IPS DF 6.9 (cell line): ENCODE measurements at regions not wholly inside any gene's neighbourhood (a gene's known extent, or its start where the extent isn't known, plus 50 kb on each side); places are given as distances from the start of the nearest gene placed in this dataset.

ENCODE experiments used
- DNase-seq: peaks from one replicate; pipeline ENCODE4 v3.0.0-alpha.2; 2013; ENCODE audit warnings: low read depth, low spot score
- H3K27ac ChIP-seq: one replicate; pipeline ENCODE4 v1.5.1; 2013; ENCODE audit warnings: low read length, control low read depth
- H3K27me3 ChIP-seq: 2 replicates; pipeline ENCODE4 v1.6.1; 2013; ENCODE audit warnings: mild to moderate bottlenecking, low read length; ENCODE audit not compliant: control insufficient read depth, insufficient read depth
- H3K36me3 ChIP-seq: 2 replicates; pipeline ENCODE4 v1.6.1; 2013; ENCODE audit warnings: low read length; ENCODE audit not compliant: control insufficient read depth, insufficient read depth
- H3K4me1 ChIP-seq: 2 replicates; pipeline ENCODE4 v1.6.1; 2013; ENCODE audit warnings: low read length; ENCODE audit not compliant: control insufficient read depth, insufficient read depth
- H3K4me3 ChIP-seq: 2 replicates; pipeline ENCODE4 v1.5.1; 2013; ENCODE audit warnings: mild to moderate bottlenecking, low read length
- H3K9me3 ChIP-seq: 2 replicates; pipeline ENCODE4 v1.6.1; 2013; ENCODE audit warnings: low read length, inconsistent platforms; ENCODE audit not compliant: control insufficient read depth, insufficient read depth
- WGBS: extraction: QIAGEN DNeasy Blood & Tissue Kit; methylation state at CpG from one replicate; pipeline ENCODE4 v1.1.7; 2013; ENCODE audit warnings: mixed read lengths, missing lambda C conversion rate; ENCODE audit not compliant: insufficient read length, insufficient coverage; 5-methylcytosine and 5-hydroxymethylcytosine counted together

DNA sequence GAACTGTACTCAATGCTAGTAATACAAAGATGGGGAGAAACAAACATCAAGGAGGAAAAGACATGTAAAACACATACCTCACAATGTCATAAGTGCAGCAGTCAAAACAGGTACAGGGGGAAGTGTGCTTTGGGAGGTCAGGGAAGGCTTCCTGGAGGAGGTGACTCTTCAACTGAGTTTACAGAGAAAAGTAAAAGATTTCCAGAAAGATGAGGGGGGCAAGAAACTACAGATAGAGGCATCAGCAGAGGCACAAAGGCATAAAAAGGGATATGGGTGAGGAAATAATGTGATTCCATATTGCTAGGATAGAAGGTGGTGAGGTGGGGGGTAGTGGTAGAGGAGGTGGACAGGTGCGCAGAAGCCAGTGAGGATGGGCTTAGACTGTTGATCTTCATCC lies 95.0 kb downstream of the LSM5 start:
- H3K4me1 ChIP-seq, result no peaks in the 10 kb centered on the region
- WGBS, result no CpG with 5 or more reads among the region's 1 CpG
- no peaks in the 10 kb centered on the region for H3K27me3 ChIP-seq
- H3K4me3 ChIP-seq, result no peak overlapping the region
- H3K9me3 ChIP-seq, result no peaks in the 10 kb centered on the region
- H3K36me3 ChIP-seq, result no peaks in the 10 kb centered on the region
- DNase-seq, result no peak
- no peak overlapping the region for H3K27ac ChIP-seq

DNA sequence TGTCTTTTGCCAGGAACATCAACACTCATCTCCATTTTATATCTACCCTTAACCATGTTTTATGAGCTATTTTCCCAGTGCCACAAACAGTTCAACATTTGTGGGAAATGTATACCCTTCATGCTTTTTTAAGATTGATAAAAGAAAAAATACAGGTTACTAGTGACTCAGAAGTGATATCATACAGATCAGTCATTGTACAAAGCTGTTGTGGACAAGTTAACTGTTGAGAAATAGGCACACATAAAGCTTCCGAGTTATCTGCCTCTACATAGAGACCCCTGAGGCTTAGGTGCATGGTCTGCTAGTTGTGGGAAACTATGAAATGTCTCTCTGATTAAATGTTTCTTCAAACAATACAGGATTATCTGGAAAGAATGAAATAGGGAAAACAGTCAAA lies 96.3 kb downstream of the LSM5 start:
- no CpG with 5 or more reads among the region's 1 CpG for WGBS
- no peaks in the 10 kb centered on the region for H3K27me3 ChIP-seq

DNA sequence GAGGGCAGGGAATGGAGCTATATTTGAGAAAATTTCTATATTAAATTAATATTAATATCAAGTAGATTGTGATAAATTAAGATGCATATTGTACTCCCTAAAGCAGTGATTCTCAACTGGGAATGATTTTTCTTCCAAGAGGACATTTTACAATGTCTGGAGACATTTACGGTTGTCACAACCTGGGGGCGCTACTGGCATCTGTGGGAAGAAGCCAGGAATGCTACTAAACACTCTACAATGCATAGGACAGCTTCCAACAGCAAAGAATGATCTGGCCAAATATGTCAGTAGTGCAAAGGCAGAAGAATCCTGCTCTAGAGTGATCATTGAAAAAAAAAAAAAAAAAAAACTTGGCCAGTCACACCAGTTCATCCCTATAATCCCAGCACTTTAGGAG lies 100.0 kb downstream of the LSM5 start:
- H3K9me3 ChIP-seq, result no peaks in the 10 kb centered on the region
- no peaks in the 10 kb centered on the region for H3K27me3 ChIP-seq
- no peaks in the 10 kb centered on the region for H3K36me3 ChIP-seq
- WGBS, result no CpG with 5 or more reads among the region's 2 CpGs
- H3K27ac ChIP-seq, result no peak overlapping the region
- no peak for DNase-seq
- no peak overlapping the region for H3K4me3 ChIP-seq
- H3K4me1 ChIP-seq, result no peaks in the 10 kb centered on the region

More for the DNA sequence above, 96.3 kb downstream of the LSM5 start:
- Histone ChIP-seq H3K4me1 (no peaks in the 10 kb centered on the region), H3K4me3 (no peak overlapping the region), H3K27ac (no peak overlapping the region), H3K36me3 (no peaks in the 10 kb centered on the region), H3K9me3 (no peaks in the 10 kb centered on the region)
- DNase-seq, result no peak

DNA sequence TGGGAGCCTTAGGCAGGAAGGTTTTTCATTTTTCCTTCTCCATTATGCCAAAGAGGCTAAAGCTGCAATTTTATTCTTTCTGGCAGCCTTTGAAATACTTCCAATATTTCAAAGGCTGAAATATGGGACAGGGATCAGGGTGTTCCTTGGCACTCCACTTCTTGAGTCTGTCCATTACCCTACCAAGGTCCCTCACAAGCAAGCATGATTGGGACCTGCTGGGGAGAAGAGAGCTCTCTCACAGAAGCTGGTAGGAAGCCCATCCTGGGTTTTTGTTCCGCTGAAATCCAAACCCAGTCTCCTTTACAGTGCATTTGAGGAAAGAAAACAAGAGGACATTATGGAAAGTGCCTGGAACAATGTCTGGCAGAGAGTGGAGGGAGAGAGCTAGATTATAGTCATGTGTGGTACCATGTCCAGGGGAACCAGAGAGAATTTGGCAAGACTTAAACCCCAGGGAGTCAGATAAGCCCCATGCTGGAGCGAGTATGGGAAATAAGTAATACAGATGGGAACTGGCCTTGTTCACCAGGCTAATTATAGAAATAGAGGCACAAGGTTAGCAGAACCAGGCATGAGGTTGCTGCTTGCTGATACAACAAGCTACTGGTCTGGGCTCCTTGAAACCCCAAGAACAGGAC lies 104.7 kb downstream of the LSM5 start:
- H3K9me3 ChIP-seq, result no peaks in the 10 kb centered on the region
- no peak overlapping the region for H3K4me3 ChIP-seq
- H3K27me3 ChIP-seq, result no peaks in the 10 kb centered on the region
- no peak for DNase-seq
- H3K27ac ChIP-seq, result no peak overlapping the region
- no peaks in the 10 kb centered on the region for H3K4me1 ChIP-seq
- no peaks in the 10 kb centered on the region for H3K36me3 ChIP-seq
- no CpG with 5 or more reads among the region's 2 CpGs for WGBS

DNA sequence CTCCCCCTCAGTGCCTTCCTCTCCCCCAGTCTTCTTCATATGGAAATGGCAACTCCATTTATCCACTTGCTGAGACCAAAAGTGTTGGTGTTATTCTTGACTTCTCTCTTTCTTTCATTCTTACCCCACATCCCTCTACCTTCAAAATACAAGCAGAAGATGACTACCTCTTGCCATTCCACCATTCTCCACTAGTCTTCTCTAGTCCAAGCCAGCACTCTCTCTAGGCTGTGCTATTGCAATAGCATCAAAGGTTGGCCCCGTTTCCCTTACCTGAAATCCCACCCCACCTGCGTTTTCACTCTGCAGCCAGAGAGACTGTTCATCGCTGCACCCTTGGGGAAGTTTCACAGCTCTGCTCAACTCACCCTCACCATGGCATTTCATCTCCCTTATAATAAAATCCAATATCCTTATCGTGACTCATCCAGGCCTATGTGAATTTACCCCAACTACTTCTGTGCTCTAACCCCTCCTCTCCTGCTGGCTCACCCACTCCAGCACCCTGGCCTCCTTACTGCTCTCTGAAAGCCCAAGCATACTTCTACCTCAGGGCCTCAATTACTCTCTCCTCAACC lies 109.1 kb downstream of the LSM5 start:
- H3K27me3 ChIP-seq, result no peaks in the 10 kb centered on the region
- no peaks in the 10 kb centered on the region for H3K36me3 ChIP-seq
- H3K4me1 ChIP-seq, result no peaks in the 10 kb centered on the region
- H3K9me3 ChIP-seq, result no peaks in the 10 kb centered on the region
- no peak overlapping the region for H3K4me3 ChIP-seq
- WGBS, result no CpG with 5 or more reads among the region's 4 CpGs
- no peak for DNase-seq
- no peak overlapping the region for H3K27ac ChIP-seq

DNA sequence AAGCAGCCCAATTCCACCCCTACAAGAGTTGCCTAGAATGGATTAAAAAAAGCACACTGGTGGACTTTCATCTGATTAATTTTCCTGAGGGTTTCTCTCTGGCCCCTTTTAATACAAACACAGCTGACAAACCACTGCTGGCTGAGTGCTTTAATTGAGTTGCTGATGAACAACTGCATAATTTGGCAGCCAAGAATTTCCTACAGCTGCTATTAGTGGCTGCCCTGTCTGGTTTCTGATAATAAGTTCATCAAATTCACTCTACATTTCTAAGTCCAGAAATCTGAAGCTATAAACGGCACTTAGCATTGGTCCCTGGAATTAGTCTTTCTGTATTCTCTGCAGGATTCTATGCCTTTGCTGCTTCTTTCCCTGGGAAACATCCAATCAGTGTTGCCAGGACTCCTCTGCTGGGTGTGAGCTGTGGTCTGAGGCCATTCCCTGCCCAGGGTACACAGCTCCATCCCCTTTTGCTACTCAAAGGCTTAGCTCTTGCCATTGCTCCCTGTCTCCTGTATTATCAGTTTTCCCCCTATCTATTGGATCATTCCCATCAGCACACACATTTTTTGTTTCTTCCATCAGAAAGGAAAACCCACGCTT lies 110.6 kb downstream of the LSM5 start:
- Histone ChIP-seq H3K9me3 (no peaks in the 10 kb centered on the region), H3K27ac (no peak overlapping the region), H3K27me3 (no peaks in the 10 kb centered on the region), H3K4me3 (no peak overlapping the region), H3K4me1 (no peaks in the 10 kb centered on the region), H3K36me3 (no peaks in the 10 kb centered on the region)
- WGBS, result no CpG with 5 or more reads among the region's 2 CpGs
- no peak for DNase-seq

DNA sequence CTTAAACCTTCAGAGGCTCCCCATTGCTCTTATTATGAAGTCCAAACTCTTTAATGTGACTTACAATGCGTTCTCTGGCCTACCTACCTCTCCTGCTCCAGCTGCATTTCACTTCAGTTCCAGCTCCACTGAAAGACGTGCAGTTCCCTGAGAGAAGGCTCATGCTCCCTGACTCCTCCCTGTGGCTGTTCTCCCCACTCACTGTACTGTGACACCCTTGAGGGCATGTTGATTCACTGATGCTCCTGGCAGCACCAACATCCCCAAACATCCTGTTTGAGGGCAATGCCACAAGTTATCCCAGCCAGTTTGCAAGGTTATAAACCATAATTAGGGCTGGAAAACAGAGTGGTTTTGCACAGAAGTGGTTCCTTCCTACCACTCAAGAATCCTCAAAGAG lies 111.2 kb downstream of the LSM5 start:
- H3K9me3 ChIP-seq, result no peaks in the 10 kb centered on the region
- no peaks in the 10 kb centered on the region for H3K4me1 ChIP-seq
- no peak for DNase-seq
- no peaks in the 10 kb centered on the region for H3K27me3 ChIP-seq
- no peak overlapping the region for H3K27ac ChIP-seq
- no CpG with 5 or more reads among the region's 2 CpGs for WGBS
- H3K36me3 ChIP-seq, result no peaks in the 10 kb centered on the region
- no peak overlapping the region for H3K4me3 ChIP-seq

DNA sequence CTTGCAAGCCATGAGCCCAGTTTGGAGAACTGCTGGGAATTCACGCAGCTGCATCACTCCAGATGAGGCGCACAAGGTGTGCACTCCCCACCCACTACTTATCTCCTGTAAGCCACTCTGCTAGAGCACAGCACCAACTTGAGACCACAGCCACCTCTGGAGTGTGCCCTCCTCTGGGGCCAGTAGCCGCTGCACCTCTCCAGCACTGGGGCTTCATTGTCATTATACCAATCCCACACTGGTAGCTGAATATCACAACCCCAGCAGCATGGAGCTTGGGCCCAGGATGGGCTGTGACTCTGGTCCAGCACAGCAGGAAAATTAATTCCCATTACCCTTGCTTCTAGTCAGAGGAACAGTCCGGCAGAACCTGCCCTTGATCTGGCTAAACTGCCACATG lies 125.6 kb downstream of the LSM5 start:
- no peak overlapping the region for H3K27ac ChIP-seq
- no peaks in the 10 kb centered on the region for H3K27me3 ChIP-seq
- no CpG with 5 or more reads among the region's 4 CpGs for WGBS
- no peak overlapping the region for H3K4me3 ChIP-seq
- no peak for DNase-seq
- no peaks in the 10 kb centered on the region for H3K36me3 ChIP-seq
- no peaks in the 10 kb centered on the region for H3K4me1 ChIP-seq
- no peaks in the 10 kb centered on the region for H3K9me3 ChIP-seq

DNA sequence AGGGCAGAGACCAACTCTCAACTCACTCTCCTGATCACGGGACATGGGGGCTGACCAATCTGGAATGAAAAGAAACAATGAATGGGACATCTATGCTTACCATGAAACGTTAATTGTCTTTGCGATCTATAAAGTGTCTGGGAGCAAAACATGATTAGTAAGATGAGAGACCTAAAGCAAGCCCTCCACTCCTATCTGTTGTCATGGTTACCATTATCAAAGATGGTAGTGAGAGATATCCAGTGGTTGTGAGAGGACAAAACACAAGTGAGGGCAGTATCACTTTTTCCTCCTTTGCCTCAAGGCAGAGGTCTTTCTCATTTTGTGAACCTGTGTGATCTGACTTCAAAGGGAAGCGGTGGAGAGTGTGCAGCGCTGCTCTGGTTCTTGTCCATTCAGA lies 130.1 kb downstream of the LSM5 start:
- H3K27ac ChIP-seq, result no peak overlapping the region
- no peaks in the 10 kb centered on the region for H3K9me3 ChIP-seq
- DNase-seq, result no peak
- WGBS, result no CpG with 5 or more reads among the region's 5 CpGs
- no peaks in the 10 kb centered on the region for H3K27me3 ChIP-seq
- H3K36me3 ChIP-seq, result no peaks in the 10 kb centered on the region
- no peak overlapping the region for H3K4me3 ChIP-seq
- no peaks in the 10 kb centered on the region for H3K4me1 ChIP-seq

DNA sequence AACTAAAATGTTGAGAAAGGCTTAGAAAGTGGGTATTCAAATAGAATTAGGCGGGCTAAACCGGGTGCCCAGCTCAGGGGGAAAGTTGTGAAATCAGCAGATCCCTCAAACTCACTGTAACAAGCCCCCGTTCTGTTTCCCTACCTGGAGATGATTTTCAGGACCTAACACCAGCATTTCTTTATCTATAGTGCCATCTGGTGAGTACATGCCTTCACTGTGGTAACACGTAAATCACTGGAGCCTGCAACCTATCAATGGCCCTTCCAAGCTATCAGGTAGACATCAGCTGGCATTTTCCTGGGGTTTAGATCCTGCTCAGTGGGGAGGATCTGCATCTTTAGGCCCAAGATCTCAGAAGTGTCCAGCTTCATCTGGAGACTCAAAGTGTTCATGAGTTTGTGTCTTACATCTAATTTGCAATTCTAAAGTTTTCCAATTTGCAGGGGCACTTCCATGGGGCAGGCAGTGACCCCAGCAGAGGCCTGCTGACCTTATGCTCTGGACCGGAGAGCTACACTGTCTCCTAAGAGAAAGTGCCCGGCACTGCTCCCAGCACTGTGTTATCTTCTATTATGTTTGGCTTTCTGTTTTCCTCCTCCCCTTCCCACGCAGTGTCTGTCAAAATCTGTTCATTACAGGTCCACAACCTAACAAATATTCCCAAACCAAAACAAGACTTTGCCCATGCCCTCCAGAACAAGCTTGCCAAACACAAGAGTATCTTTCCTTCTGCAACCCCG lies 132.5 kb downstream of the LSM5 start:
- WGBS, result no CpG with 5 or more reads among the region's 8 CpGs
- no peak overlapping the region for H3K4me3 ChIP-seq
- no peaks in the 10 kb centered on the region for H3K27me3 ChIP-seq
- H3K9me3 ChIP-seq, result no peaks in the 10 kb centered on the region
- DNase-seq, result no peak
- no peaks in the 10 kb centered on the region for H3K4me1 ChIP-seq
- H3K36me3 ChIP-seq, result no peaks in the 10 kb centered on the region
- no peak overlapping the region for H3K27ac ChIP-seq
